Bronchial epithelial cell (primary cell): ENCODE measurements at regions not wholly inside any gene's neighbourhood (a gene's known extent, or its start where the extent isn't known, plus 50 kb on each side); places are given as distances from the start of the nearest gene placed in this dataset.
A peak's percentile ranks its signal among the peaks of the same experiment; 100 is the strongest.
"Not testable (repeated sequence)": the region's sequence is repeated elsewhere in the genome, so short reads cannot be mapped to it uniquely, and the experiment has no call there.

Experiments
- DNase-seq: peaks from one replicate; pipeline ENCODE4 v3.0.0-alpha.2; 2010; ENCODE audit warnings: low read depth
- FAIRE-seq: peaks from 2 replicates; lab custom pipeline; 2011; peaks lifted over from hg19 to GRCh38; lab: Jason Lieb, UNC
- H3K27me3 ChIP-seq: 2 replicates; pipeline ENCODE4 v1.5.1; 2011; ENCODE audit warnings: low read length; ENCODE audit not compliant: control insufficient read depth, insufficient read depth
- H3K36me3 ChIP-seq: 2 replicates; pipeline ENCODE4 v1.5.1; 2011; ENCODE audit warnings: low read length; ENCODE audit not compliant: control insufficient read depth, insufficient read depth
- H3K4me3 ChIP-seq: 2 replicates; pipeline ENCODE4 v1.5.1; 2011; ENCODE audit warnings: mild to moderate bottlenecking, low read depth, low read length, control low read depth
- TF ChIP-seq, protein P1 (sequence below): IDR thresholded peaks from 2 replicates; pipeline ENCODE4 v1.5.1; 2011; ENCODE audit warnings: mild to moderate bottlenecking, moderate library complexity, low read length, control low read depth, inconsistent platforms; ENCODE audit not compliant: insufficient read depth, severe bottlenecking

- H3K4me3 ChIP-seq: no peak overlapping the region
- no peaks in the 10 kb centered on the region for H3K36me3 ChIP-seq
- TF ChIP-seq, protein P1, sequence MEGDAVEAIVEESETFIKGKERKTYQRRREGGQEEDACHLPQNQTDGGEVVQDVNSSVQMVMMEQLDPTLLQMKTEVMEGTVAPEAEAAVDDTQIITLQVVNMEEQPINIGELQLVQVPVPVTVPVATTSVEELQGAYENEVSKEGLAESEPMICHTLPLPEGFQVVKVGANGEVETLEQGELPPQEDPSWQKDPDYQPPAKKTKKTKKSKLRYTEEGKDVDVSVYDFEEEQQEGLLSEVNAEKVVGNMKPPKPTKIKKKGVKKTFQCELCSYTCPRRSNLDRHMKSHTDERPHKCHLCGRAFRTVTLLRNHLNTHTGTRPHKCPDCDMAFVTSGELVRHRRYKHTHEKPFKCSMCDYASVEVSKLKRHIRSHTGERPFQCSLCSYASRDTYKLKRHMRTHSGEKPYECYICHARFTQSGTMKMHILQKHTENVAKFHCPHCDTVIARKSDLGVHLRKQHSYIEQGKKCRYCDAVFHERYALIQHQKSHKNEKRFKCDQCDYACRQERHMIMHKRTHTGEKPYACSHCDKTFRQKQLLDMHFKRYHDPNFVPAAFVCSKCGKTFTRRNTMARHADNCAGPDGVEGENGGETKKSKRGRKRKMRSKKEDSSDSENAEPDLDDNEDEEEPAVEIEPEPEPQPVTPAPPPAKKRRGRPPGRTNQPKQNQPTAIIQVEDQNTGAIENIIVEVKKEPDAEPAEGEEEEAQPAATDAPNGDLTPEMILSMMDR: no peak
- H3K27me3 ChIP-seq: no peaks in the 10 kb centered on the region
- FAIRE-seq (no peak), DNase-seq (peak; percentile 22)
Observed at GRCh38 chr7:13628239-13629001, 361.0 kb downstream of the ETV1 start.

DNA sequence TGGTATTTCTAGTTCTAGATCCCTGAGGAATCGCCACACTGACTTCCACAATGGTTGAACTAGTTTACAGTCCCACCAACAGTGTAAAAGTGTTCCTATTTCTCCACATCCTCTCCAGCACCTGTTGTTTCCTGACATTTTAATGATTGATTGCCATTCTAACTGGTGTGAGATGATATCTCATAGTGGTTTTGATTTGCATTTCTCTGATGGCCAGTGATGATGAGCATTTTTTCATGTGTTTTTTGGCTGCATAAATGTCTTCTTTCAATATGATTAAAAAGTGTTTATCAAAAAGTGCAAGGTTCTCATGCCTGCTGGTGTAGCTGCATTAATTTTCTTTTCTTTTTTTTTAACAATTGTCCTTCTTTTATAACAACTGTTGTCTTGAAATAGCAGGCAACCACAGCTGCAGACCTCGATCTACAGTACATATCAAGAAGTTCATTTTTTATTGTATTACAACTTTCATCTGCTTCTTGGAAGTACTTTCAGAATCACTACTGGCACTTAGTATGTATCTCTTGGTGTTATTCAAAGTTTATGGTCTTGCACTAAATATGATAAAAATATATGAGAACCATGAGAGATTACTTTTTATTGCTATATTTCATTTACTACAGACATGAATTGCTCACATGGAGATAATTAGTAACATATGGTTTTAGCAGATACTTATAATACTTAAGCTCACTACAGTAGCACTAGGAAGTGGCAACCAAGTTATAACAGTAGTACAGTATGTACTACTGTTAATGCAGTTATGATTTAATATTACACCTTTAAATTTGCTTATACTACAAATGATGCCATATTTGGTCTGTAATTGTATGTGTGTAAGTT, 358.0 kb downstream of the ETV1 start:
- not testable (repeated sequence) for FAIRE-seq, H3K27me3 ChIP-seq, DNase-seq, H3K4me3 ChIP-seq, H3K36me3 ChIP-seq

DNA sequence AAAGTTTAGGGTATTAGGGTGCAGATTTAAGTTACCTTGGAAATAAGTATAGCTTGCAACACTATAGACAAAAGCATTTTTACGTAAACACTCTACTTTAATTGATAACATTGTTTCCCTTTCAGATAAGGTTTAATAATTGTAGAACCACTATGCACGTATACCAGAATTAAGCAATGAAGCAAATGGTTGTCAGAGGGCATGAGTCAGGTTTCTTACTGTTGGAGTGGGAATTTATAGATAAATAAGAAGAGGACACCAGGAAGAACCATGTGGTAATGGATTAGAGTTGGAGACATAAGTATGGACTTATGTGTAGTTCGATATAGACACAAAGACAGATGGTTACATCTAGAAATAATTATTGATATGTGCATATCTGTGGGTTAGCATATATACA, 355.6 kb downstream of the ETV1 start:
- TF ChIP-seq, protein P1: no peak
- DNase-seq (peak; percentile 8), FAIRE-seq (no peak)
- Histone ChIP-seq H3K36me3 (no peaks in the 10 kb centered on the region), H3K4me3 (no peak overlapping the region), H3K27me3 (no peaks in the 10 kb centered on the region)

GRCh38 chr7:13639396-13639795, 350.1 kb downstream of the ETV1 start:
- FAIRE-seq (peak; percentile 72), DNase-seq (no peak)
- TF ChIP-seq, protein P1: no peak
- Histone ChIP-seq H3K4me3 (no peak overlapping the region), H3K36me3 (no peaks in the 10 kb centered on the region), H3K27me3 (no peaks in the 10 kb centered on the region)

GRCh38 chr7:13641714-13642113, 347.8 kb downstream of the ETV1 start:
- Histone ChIP-seq H3K4me3 (no peak overlapping the region), H3K36me3 (no peaks in the 10 kb centered on the region), H3K27me3 (no peaks in the 10 kb centered on the region)
- FAIRE-seq (no peak), DNase-seq (peak; percentile 10)
- TF ChIP-seq, protein P1: no peak

GRCh38 chr7:13651167-13651566, 338.3 kb downstream of the ETV1 start:
- FAIRE-seq: no peak

More at GRCh38 chr7:13651167-13651566, 338.3 kb downstream of the ETV1 start:
- Histone ChIP-seq H3K27me3 (no peaks in the 10 kb centered on the region), H3K4me3 (no peak overlapping the region), H3K36me3 (no peaks in the 10 kb centered on the region)
- DNase-seq: no peak
- TF ChIP-seq, protein P1: no peak
